Kidney (tissue), 13 donors: ENCODE measurements at regions not wholly inside any gene's neighbourhood (a gene's known extent, or its start where the extent isn't known, plus 50 kb on each side); places are given as distances from the start of the nearest gene placed in this dataset.
A peak's percentile ranks its signal among the peaks of the same experiment; 100 is the strongest.
"Not testable (repeated sequence)": the region's sequence is repeated elsewhere in the genome, so short reads cannot be mapped to it uniquely, and the experiment has no call there.

ENCODE experiments used
- DNase-seq, 5 donors: peaks; one replicate each; pipeline ENCODE4 v3.0.0-alpha.2; 2013 to 2020
- FAIRE-seq: peaks from 2 replicates; lab custom pipeline; 2012; peaks lifted over from hg19 to GRCh38; lab: Jason Lieb, UNC
- H3K27ac ChIP-seq, 2 donors: one replicate each; pipeline ENCODE4 v1.7.0; 2013; ENCODE audit warnings: low read depth in 2 of 2, low read length in 2 of 2, inconsistent platforms in 1 of 2
- H3K27me3 ChIP-seq: one replicate; pipeline ENCODE4 v1.7.1; 2013; ENCODE audit warnings: low read length, inconsistent platforms; ENCODE audit not compliant: control insufficient read depth, insufficient read depth
- H3K36me3 ChIP-seq, 3 donors: one replicate each; pipeline versions ENCODE4 v1.7.0 to v1.7.1; 2013; ENCODE audit warnings: low read length in 3 of 3, control low read depth in 1 of 3, inconsistent platforms in 1 of 3; ENCODE audit not compliant: insufficient read depth in 3 of 3, control insufficient read depth in 2 of 3
- H3K4me1 ChIP-seq, 3 donors: one replicate each; pipeline versions ENCODE4 v1.7.0 to v1.7.1; 2013; ENCODE audit warnings: low read length in 3 of 3, inconsistent platforms in 1 of 3, low read depth in 1 of 3; ENCODE audit not compliant: control insufficient read depth in 2 of 3, insufficient read depth in 2 of 3
- H3K4me3 ChIP-seq, 3 donors: one replicate each; pipeline versions ENCODE4 v1.7.0 to v1.8.1; 2013; ENCODE audit warnings: low read length in 3 of 3, control low read depth in 1 of 3, inconsistent platforms in 1 of 3
- H3K9ac ChIP-seq, 3 donors: one replicate each; pipeline versions ENCODE4 v1.7.0 to v1.7.1; 2013; ENCODE audit warnings: low read length in 3 of 3, control low read depth in 1 of 3, inconsistent platforms in 1 of 3
- H3K9me3 ChIP-seq, 3 donors: one replicate each; pipeline versions ENCODE4 v1.7.0 to v1.7.1; 2013; ENCODE audit warnings: low read length in 3 of 3, control low read depth in 1 of 3, inconsistent platforms in 1 of 3; ENCODE audit not compliant: control insufficient read depth in 2 of 3, insufficient read depth in 1 of 3
- CTCF ChIP-seq: IDR thresholded peaks from 3 replicates; pipeline ENCODE4 v1.5.1; 2012; ENCODE audit warnings: mild to moderate bottlenecking, moderate library complexity, borderline replicate concordance; ENCODE audit not compliant: insufficient read depth; ENCODE audit errors: extremely low read depth
- intact Hi-C: fragments of 100-400 bp; cut with DNase I; formaldehyde crosslinking; loops from one replicate; pipeline ENCODE4 v1.11.1; 2022
- donor health status: control.
- donor health status: control.
- donor health status: control.
- donor health status: control.
- donor health status: control.
- donor health status: DM: yes; HTN: yes; CAD: no.
- donor health status: Normal renal cell carcinoma (clear cell type).

- no peak for FAIRE-seq
These were observed 185.2 kb upstream of the CFAP20DC start for GRCh38 chr3:59234884-59235633.

GRCh38 chr3:59230379-59230778 is 180.6 kb upstream of the CFAP20DC start:
- H3K27ac ChIP-seq, H3K9ac ChIP-seq, intact Hi-C loops, FAIRE-seq, DNase-seq, H3K4me1 ChIP-seq, H3K27me3 ChIP-seq, H3K36me3 ChIP-seq, H3K4me3 ChIP-seq: not testable (repeated sequence)
- peaks cover 0 to 12% (median 0%) of the 10 kb centered on the region in 3 donors for H3K9me3 ChIP-seq

More at GRCh38 chr3:59234884-59235633, 185.2 kb upstream of the CFAP20DC start:
- Histone ChIP-seq H3K36me3 (no peaks in the 10 kb centered on the region), H3K4me3 (no peak overlapping the region), H3K9me3 (peaks cover 0 to 6% (median 0%) of the 10 kb centered on the region in 3 donors), H3K9ac (no peak overlapping the region), H3K27me3 (no peaks in the 10 kb centered on the region), H3K27ac (no peak overlapping the region), H3K4me1 (no peaks in the 10 kb centered on the region)
- DNase-seq, result no peak
- intact Hi-C loops, result no loop called here
- TF ChIP-seq CTCF, result no peak

- no peak for FAIRE-seq
- no peak overlapping the region for H3K27ac ChIP-seq
- no peak overlapping the region for H3K4me3 ChIP-seq
- no peaks in the 10 kb centered on the region for H3K36me3 ChIP-seq
- no peaks in the 10 kb centered on the region for H3K4me1 ChIP-seq
- DNase-seq, result no peak
- TF ChIP-seq CTCF, result no peak
- intact Hi-C loops, result no loop called here
- no peaks in the 10 kb centered on the region for H3K9me3 ChIP-seq
- no peaks in the 10 kb centered on the region for H3K27me3 ChIP-seq
- no peak overlapping the region for H3K9ac ChIP-seq
These were observed 164.0 kb upstream of the CFAP20DC start for GRCh38 chr3:59213860-59214259.

- Histone ChIP-seq H3K36me3 (no peaks in the 10 kb centered on the region), H3K4me3 (no peak overlapping the region), H3K9me3 (no peaks in the 10 kb centered on the region), H3K9ac (no peak overlapping the region), H3K27me3 (no peaks in the 10 kb centered on the region), H3K27ac (no peak overlapping the region), H3K4me1 (no peaks in the 10 kb centered on the region)
- FAIRE-seq, result peak; percentile 90
- intact Hi-C loops, result no loop called here
- peak in 2 of 5 donors; percentile 77 to 81 for DNase-seq
- peak; percentile 56 for TF ChIP-seq CTCF
These were observed 162.4 kb upstream of the CFAP20DC start for GRCh38 chr3:59212128-59212779.
